ENCODE measurements at regions not wholly inside any gene's neighbourhood (a gene's known extent, or its start where the extent isn't known, plus 50 kb on each side); places are given as distances from the start of the nearest gene placed in this dataset.

- TF ChIP-seq HDGF (IDR thresholded peaks at IDR 0.05; ENCODE audit: borderline replicate concordance) (no peak), ARNT (IDR thresholded peaks at IDR 0.05) (no peak), ZNF384 (IDR thresholded peaks at IDR 0.05) (no peak), LEF1 (IDR thresholded peaks at IDR 0.05; ENCODE audit: borderline replicate concordance) (no peak), ELF4 (IDR thresholded peaks at IDR 0.05) (no peak), BHLHE40 (IDR thresholded peaks at IDR 0.05; ENCODE audit: borderline replicate concordance) (no peak), CTBP1 (IDR thresholded peaks at IDR 0.05; ENCODE audit: borderline replicate concordance) (no peak), TARDBP (IDR thresholded peaks at IDR 0.05) (no peak), SP1 (IDR thresholded peaks at IDR 0.05) (no peak), FOXK2 (IDR thresholded peaks at IDR 0.05) (no peak), SUZ12 (IDR thresholded peaks at IDR 0.05) (no peak), PKNOX1 (IDR thresholded peaks at IDR 0.05) (no peak), FOXM1 (IDR thresholded peaks at IDR 0.05; ENCODE audit: borderline replicate concordance) (no peak), NFRKB (IDR thresholded peaks at IDR 0.05) (no peak)
These were observed 1721.1 kb downstream of the GRIK2 start for GRCh38 chr6:103114582-103114981.
